IMR-90 (cell line): ENCODE measurements at regions not wholly inside any gene's neighbourhood (a gene's known extent, or its start where the extent isn't known, plus 50 kb on each side); places are given as distances from the start of the nearest gene placed in this dataset.

Source experiments
- BHLHE40 ChIP-seq: fragments of 150-350 bp; IDR thresholded peaks from 2 replicates; pipeline ENCODE4 v1.6.1; 2016; ENCODE audit warnings: mild to moderate bottlenecking, low read depth, low read length
- CEBPB ChIP-seq: IDR thresholded peaks from 2 replicates; pipeline ENCODE4 v1.6.1; 2012; ENCODE audit warnings: low read depth, low read length, improper control_type of control experiment
- ELK1 ChIP-seq: fragments of 150-350 bp; IDR thresholded peaks from 2 replicates; pipeline ENCODE4 v1.6.1; 2016; ENCODE audit warnings: low read depth, mild to moderate bottlenecking, low read length, moderate library complexity, borderline replicate concordance
- FOS ChIP-seq: fragments of 150-350 bp; IDR thresholded peaks from 2 replicates; pipeline ENCODE4 v1.6.1; 2016; ENCODE audit warnings: low read depth, low read length
- MXI1 ChIP-seq: IDR thresholded peaks from 2 replicates; pipeline ENCODE4 v1.6.1; 2012; ENCODE audit warnings: low read depth, mild to moderate bottlenecking, low read length, moderate library complexity, borderline replicate concordance
- POLR2A ChIP-seq: IDR thresholded peaks from 2 replicates; pipeline ENCODE4 v1.6.1; 2012; ENCODE audit warnings: mild to moderate bottlenecking, low read depth, low read length
- RAD21 ChIP-seq: IDR thresholded peaks from 2 replicates; pipeline ENCODE4 v1.6.1; 2012; ENCODE audit warnings: low read length, improper control_type of control experiment
- RCOR1 ChIP-seq: IDR thresholded peaks from 2 replicates; pipeline ENCODE4 v1.6.1; 2012; ENCODE audit warnings: mild to moderate bottlenecking, low read length, improper control_type of control experiment; ENCODE audit not compliant: insufficient replicate concordance
- SMC3 ChIP-seq: fragments of 150-350 bp; IDR thresholded peaks from 2 replicates; pipeline ENCODE4 v1.6.1; 2016; ENCODE audit warnings: low read depth, mild to moderate bottlenecking, antibody characterized with exemption, low read length, moderate library complexity
- TF ChIP-seq, protein P1 (sequence below): conservative IDR thresholded peaks from 2 replicates; pipeline ENCODE4 v1.5.1; 2012; ENCODE audit warnings: mild to moderate bottlenecking, low read depth, low read length, improper control_type of control experiment

DNA sequence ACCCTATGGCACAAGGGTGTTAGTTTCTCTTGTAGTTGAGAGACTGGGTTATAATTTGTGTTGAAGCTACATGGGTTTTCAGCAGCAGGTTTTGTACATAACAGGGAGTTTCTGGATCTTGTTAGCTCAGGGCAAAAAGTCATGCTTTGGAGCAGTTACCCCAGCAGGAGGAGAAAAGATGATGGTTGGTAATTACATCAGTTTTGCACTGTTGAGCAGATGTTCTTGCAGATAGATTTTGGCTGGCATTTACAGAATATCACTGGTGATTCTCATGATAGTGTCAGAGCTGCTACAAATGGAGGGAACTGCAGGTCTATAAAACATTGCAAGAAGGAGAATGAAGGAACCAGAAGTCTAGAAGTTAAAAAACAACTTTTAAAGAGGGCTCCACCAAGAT is 215.2 kb upstream of the ATP5MC3 start:
- TF ChIP-seq RCOR1 (no peak), POLR2A (no peak), SMC3 (no peak), MXI1 (no peak), CEBPB (no peak), BHLHE40 (no peak), ELK1 (no peak), FOS (no peak), RAD21 (no peak)
- TF ChIP-seq, protein P1, sequence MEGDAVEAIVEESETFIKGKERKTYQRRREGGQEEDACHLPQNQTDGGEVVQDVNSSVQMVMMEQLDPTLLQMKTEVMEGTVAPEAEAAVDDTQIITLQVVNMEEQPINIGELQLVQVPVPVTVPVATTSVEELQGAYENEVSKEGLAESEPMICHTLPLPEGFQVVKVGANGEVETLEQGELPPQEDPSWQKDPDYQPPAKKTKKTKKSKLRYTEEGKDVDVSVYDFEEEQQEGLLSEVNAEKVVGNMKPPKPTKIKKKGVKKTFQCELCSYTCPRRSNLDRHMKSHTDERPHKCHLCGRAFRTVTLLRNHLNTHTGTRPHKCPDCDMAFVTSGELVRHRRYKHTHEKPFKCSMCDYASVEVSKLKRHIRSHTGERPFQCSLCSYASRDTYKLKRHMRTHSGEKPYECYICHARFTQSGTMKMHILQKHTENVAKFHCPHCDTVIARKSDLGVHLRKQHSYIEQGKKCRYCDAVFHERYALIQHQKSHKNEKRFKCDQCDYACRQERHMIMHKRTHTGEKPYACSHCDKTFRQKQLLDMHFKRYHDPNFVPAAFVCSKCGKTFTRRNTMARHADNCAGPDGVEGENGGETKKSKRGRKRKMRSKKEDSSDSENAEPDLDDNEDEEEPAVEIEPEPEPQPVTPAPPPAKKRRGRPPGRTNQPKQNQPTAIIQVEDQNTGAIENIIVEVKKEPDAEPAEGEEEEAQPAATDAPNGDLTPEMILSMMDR, result no peak
